ENCODE measurements at regions not wholly inside any gene's neighbourhood (a gene's known extent, or its start where the extent isn't known, plus 50 kb on each side); places are given as distances from the start of the nearest gene placed in this dataset.
"Not testable (repeated sequence)": the region's sequence is repeated elsewhere in the genome, so short reads cannot be mapped to it uniquely, and the experiment has no call there.

DNA sequence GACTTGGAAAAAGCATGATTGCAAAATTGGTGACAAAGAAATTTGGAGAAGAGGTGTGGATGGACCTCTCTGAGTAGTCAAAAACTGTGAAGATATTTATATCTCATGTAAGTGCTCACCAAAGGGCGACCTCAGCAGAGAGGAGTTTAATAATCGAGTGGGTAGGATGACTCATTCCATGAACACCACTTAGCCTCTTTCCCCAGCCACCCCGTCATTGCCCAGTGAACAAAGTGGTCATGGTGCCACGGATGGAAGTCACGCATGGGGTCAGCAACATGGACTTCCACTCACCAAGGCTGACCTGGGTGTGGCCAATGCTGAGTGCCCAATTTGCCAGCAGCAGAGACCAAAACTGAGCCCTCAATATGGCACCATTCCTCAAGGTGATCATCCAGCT lies 997.4 kb upstream of the GYPC start:
- Histone ChIP-seq H3K27me3 (ENCODE audit: control insufficient read depth, insufficient read depth, low read length) (no peaks in the 10 kb centered on the region), H3K9me3 (ENCODE audit: control insufficient read depth, insufficient read depth, low read length) (peaks cover 25% of the 10 kb centered on the region), H3K4me3 (ENCODE audit: low read depth, low read length) (no peak overlapping the region), H3K27ac (ENCODE audit: low read depth, low read length) (no peak overlapping the region)
- POLR2A ChIA-PET = no interaction called here
- CTCF ChIA-PET = no interaction called here
- TF ChIP-seq, protein P1, sequence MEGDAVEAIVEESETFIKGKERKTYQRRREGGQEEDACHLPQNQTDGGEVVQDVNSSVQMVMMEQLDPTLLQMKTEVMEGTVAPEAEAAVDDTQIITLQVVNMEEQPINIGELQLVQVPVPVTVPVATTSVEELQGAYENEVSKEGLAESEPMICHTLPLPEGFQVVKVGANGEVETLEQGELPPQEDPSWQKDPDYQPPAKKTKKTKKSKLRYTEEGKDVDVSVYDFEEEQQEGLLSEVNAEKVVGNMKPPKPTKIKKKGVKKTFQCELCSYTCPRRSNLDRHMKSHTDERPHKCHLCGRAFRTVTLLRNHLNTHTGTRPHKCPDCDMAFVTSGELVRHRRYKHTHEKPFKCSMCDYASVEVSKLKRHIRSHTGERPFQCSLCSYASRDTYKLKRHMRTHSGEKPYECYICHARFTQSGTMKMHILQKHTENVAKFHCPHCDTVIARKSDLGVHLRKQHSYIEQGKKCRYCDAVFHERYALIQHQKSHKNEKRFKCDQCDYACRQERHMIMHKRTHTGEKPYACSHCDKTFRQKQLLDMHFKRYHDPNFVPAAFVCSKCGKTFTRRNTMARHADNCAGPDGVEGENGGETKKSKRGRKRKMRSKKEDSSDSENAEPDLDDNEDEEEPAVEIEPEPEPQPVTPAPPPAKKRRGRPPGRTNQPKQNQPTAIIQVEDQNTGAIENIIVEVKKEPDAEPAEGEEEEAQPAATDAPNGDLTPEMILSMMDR (IDR thresholded peaks at IDR 0.05; ENCODE audit: low read depth, low read length) = no peak
- DNase-seq (ENCODE audit: low read depth, low spot score) = no peak

DNA sequence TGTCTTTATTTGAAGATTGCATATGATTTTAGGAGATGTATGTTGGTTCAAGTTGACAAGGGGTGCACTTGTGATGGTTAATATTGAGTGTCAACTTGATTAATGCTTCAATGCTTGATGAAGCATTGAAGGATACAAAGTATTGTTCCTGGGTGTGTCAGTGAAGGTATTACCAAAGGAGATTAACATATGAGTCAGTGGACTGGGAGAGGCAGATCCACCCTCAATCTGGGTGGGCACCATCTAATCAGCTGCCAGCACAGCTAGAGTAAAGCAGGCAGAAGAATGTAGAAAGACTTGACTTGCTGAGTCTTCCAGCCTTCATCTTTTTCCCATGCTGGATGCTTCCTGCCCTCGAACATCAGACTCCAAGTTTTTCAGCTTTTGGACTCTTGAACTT lies 995.6 kb upstream of the GYPC start:
- H3K9me3 ChIP-seq (ENCODE audit: control insufficient read depth, insufficient read depth, low read length) = peaks cover 23% of the 10 kb centered on the region
- H3K27ac ChIP-seq (ENCODE audit: low read depth, low read length); CTCF ChIA-PET; H3K27me3 ChIP-seq (ENCODE audit: control insufficient read depth, insufficient read depth, low read length); H3K4me3 ChIP-seq (ENCODE audit: low read depth, low read length); DNase-seq (ENCODE audit: low read depth, low spot score); POLR2A ChIA-PET: not testable (repeated sequence)

DNA sequence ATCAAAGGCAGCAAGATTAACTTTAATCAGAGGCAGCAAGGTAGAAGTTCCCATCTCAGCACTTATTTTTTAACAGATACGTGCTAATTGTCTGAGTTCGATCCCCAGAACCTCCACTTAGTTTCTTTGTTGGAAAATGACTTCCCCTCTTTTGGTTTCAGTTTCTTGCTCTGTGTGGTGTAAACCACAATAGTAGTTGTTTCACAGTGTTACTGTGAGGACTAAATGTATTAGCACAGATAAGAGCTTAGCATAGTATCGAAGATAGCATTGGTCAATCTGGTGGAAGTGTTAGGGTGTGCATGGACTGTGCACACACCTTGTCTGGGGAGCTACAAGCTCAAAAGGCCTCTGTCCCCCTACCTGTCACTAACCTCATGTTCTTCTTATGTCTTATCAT lies 988.3 kb upstream of the GYPC start:
- TF ChIP-seq, protein P1 (IDR thresholded peaks at IDR 0.05; ENCODE audit: low read depth, low read length) = no peak
- CTCF ChIA-PET = no interaction called here

DNA sequence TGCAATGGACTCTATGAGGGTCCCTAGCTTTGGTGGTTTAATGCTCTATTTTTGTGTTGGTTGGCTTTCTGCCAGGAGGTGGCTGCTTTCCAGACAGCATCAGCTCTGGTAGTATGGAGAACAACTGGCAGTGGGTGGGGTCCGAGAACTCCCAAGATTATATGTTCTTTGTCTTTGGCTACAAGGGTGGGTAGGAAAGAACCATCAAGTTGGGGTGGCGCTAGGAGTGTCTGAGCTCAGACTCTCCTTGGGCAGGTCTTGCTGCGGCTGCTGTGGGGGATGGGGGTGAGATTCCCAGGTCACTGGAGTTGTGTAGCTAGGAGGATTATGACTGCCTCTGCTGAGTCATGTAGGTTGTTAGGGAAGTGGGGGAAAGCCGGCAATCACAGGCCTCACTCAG lies 976.1 kb upstream of the GYPC start:
- POLR2A ChIA-PET = no interaction called here
- CTCF ChIA-PET = no interaction called here
- no peaks in the 10 kb centered on the region for H3K27me3 ChIP-seq (ENCODE audit: control insufficient read depth, insufficient read depth, low read length)
- no peak overlapping the region for H3K27ac ChIP-seq (ENCODE audit: low read depth, low read length)
- DNase-seq (ENCODE audit: low read depth, low spot score) = no peak
- H3K4me3 ChIP-seq (ENCODE audit: low read depth, low read length) = no peak overlapping the region
- peaks cover 17% of the 10 kb centered on the region for H3K9me3 ChIP-seq (ENCODE audit: control insufficient read depth, insufficient read depth, low read length)
- TF ChIP-seq, protein P1 (IDR thresholded peaks at IDR 0.05; ENCODE audit: low read depth, low read length) = no peak

More for the DNA sequence above, 988.3 kb upstream of the GYPC start:
- peaks cover 12% of the 10 kb centered on the region for H3K9me3 ChIP-seq (ENCODE audit: control insufficient read depth, insufficient read depth, low read length)
- POLR2A ChIA-PET = no interaction called here
- H3K4me3 ChIP-seq (ENCODE audit: low read depth, low read length) = no peak overlapping the region
- no peak overlapping the region for H3K27ac ChIP-seq (ENCODE audit: low read depth, low read length)
- no peaks in the 10 kb centered on the region for H3K27me3 ChIP-seq (ENCODE audit: control insufficient read depth, insufficient read depth, low read length)
- DNase-seq (ENCODE audit: low read depth, low spot score) = no peak

DNA sequence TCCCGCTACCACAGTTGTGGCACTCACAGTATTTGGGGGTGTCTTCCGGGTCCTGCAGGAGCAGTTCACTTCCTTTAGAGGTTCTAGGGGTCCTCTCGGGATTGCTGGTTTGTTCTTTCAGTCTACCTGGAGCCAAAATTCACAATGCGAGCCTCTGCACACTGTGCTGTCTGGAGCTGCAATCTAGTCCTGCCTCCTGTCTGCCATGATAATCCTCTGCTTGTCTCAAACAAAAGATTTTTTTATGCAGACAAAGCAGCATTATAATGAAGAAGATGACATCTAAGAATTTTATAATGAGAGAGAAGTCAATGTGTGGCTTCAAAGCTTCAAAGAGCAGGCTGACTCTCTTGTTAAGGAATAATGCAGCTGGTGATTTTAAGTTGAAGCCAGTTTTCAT lies 975.1 kb upstream of the GYPC start:
- POLR2A ChIA-PET = no interaction called here
- TF ChIP-seq, protein P1 (IDR thresholded peaks at IDR 0.05; ENCODE audit: low read depth, low read length) = no peak
- H3K4me3 ChIP-seq (ENCODE audit: low read depth, low read length) = no peak overlapping the region
- no peaks in the 10 kb centered on the region for H3K27me3 ChIP-seq (ENCODE audit: control insufficient read depth, insufficient read depth, low read length)
- no peak overlapping the region for H3K27ac ChIP-seq (ENCODE audit: low read depth, low read length)
- H3K9me3 ChIP-seq (ENCODE audit: control insufficient read depth, insufficient read depth, low read length) = peaks cover 17% of the 10 kb centered on the region
- CTCF ChIA-PET = no interaction called here
- DNase-seq (ENCODE audit: low read depth, low spot score) = no peak

DNA sequence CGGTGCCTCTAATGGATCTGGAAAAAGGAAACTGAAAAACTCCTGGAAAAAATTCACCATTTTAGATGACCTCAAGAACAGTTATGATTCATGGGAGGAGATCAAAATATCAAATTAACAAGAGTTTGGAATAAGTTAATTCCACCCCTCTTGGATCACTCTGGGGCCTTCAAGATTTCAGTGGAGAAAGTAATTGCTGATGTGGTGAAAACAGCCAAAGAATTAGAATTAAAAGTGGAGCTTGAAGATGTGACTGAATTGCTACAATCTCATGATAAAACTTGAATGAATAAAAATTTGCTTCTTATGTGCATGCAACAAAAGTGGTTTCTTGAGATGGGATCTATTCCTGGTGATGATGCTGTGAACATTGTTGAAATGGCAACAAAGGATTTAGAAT lies 974.4 kb upstream of the GYPC start:
- H3K9me3 ChIP-seq (ENCODE audit: control insufficient read depth, insufficient read depth, low read length) = peaks cover 17% of the 10 kb centered on the region
- H3K4me3 ChIP-seq (ENCODE audit: low read depth, low read length) = no peak overlapping the region
- H3K27ac ChIP-seq (ENCODE audit: low read depth, low read length) = no peak overlapping the region
- POLR2A ChIA-PET = no interaction called here
- CTCF ChIA-PET = no interaction called here
- no peak for DNase-seq (ENCODE audit: low read depth, low spot score)
- H3K27me3 ChIP-seq (ENCODE audit: control insufficient read depth, insufficient read depth, low read length) = no peaks in the 10 kb centered on the region
- TF ChIP-seq, protein P1 (IDR thresholded peaks at IDR 0.05; ENCODE audit: low read depth, low read length) = no peak
